Daoy (cell line): ENCODE measurements at regions not wholly inside any gene's neighbourhood (a gene's known extent, or its start where the extent isn't known, plus 50 kb on each side); places are given as distances from the start of the nearest gene placed in this dataset.

Experiments used
- DNase-seq: peaks from one replicate; pipeline ENCODE4 v3.0.0-alpha.2; 2015; ENCODE audit warnings: low read depth

DNA sequence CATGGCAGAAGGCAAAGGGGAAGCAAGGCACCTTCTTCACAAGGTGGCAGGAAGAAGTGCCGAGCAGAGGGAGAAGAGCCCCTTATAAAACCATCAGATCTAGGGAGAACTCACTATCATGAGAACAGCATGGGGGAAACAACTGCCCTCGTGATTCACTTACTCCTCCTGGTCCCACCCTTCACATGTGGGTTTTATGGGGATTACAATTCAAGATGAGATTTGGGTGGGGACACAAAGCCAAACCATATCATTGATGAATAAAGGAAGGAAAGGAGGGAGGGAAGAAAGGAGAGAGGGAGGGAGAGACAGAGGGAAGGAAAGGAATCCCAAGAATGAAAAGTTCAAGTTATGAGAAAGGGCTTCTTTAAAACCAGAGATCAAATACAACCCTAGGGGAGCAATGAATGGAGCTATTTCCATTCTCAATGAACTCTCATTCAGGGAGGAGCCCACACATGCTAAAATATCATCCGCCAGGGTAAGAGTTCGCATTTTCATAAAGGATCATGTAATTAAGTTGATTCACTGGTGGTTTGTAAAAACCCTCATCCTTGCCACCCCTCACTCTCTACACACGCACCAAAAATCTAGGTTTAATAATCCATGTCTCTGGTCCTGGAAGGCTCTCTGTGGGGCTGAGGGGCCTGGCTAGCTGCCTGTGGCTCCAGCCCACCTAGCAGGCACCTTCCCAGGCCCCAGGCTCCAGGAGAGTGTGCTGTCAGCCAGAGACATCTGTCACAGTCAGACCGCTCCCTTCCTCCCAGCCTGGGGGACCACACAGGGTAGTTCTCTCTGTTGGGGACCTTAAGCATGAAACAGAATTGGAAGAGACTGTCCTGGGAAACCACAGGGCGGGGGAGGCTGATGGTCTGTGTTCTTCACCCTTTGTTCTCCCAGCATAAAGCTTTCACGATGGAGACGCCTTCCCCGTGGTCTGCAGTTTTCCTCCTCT is 94.0 kb downstream of the CCDC185 start:
- no peak for DNase-seq

DNA sequence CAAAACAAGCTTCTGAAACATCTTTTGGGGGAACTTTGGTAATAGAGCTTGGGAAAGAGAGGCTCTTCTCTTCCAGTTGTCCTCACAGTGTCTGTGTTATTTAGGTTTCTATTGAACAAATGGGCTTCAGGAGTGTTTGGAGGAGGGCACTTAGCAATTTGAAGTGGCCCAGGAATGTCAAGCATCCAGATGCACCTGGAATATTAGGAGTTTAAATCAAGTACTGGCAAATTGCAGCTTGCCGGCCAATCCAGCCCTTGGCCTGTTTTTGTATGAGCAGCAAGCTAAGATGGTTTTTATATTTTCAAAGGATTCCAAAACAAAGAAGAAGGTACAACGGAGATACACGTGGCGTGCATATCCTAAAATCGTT is 94.7 kb downstream of the CCDC185 start:
- no peak for DNase-seq

DNA sequence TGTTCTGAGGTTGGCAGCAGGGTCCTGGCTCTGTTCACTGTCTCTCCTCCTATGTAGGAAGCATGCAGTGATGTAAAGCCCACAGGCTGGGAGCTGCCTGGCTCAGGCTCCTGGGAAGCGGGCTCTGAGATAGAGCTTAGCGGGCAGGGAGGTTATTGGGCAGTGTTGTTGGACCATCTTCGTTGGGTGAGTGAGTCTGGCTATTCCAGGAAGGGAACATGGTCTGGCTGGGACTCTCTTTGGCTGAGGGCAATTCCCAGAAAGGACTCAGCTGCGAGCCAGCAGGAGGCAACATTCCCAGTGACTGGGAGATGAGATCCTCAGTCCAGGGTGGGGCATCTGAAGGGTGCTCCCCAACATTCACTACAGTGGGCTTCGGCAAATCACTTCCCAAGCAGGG is 96.2 kb downstream of the CCDC185 start:
- DNase-seq, result no peak

DNA sequence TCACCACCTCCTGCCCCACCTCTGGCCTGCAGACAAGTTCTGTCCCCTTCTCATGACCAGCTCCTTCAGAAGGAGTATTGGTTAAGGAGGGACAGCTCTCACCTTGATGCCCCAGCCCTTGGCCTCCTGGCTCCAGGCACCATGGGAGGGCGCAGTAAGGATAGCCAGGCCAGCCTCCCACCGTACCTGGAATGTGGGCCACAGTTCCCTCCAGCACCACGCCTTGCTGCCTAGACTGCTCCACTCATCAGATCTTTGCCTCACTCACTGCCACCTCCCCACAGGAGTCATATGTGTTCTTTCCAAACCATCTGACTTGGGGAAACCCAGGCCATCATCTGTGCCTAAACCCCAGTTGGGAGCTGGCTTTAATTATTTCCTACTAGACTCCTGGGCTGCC is 97.0 kb downstream of the CCDC185 start:
- DNase-seq, result no peak
